ENCODE measurements at regions not wholly inside any gene's neighbourhood (a gene's known extent, or its start where the extent isn't known, plus 50 kb on each side); places are given as distances from the start of the nearest gene placed in this dataset.

DNA sequence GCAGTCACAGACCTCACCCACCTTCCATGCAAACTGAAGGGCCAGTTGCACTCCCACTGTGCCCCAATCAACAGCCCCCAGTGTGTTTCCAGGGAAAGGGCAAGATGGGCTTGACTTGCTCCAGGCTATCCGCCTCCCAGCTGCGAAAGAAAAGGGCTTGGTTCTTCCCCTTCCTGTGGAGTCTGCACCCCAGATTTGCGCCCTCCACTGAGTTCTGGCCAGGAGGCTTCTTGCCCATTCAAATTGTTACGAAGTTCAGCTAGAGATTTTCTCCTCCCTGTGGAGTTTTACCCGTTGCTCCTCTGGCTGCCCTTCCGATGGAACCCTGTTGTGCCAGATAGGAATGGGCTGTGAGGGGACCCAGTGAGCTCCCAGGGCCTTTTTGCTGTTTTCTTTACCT lies 1096.9 kb upstream of the ALCAM start:
- Mint-ChIP-seq H3K27me3 (ENCODE audit: low read depth) (no peaks in the 10 kb centered on the region), H3K36me3 (ENCODE audit: low read depth) (no peaks in the 10 kb centered on the region), H3K27ac (peak overlapping the region; percentile 91 to 93 (median 92)), H3K4me1 (no peaks in the 10 kb centered on the region), H3K4me3 (no peak overlapping the region), H3K9me3 (peaks cover 21% of the 10 kb centered on the region)
- TF ChIP-seq, protein P1, sequence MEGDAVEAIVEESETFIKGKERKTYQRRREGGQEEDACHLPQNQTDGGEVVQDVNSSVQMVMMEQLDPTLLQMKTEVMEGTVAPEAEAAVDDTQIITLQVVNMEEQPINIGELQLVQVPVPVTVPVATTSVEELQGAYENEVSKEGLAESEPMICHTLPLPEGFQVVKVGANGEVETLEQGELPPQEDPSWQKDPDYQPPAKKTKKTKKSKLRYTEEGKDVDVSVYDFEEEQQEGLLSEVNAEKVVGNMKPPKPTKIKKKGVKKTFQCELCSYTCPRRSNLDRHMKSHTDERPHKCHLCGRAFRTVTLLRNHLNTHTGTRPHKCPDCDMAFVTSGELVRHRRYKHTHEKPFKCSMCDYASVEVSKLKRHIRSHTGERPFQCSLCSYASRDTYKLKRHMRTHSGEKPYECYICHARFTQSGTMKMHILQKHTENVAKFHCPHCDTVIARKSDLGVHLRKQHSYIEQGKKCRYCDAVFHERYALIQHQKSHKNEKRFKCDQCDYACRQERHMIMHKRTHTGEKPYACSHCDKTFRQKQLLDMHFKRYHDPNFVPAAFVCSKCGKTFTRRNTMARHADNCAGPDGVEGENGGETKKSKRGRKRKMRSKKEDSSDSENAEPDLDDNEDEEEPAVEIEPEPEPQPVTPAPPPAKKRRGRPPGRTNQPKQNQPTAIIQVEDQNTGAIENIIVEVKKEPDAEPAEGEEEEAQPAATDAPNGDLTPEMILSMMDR (IDR thresholded peaks at IDR 0.05; ENCODE audit: unreplicated experiment in 3 of 3), result no peak

DNA sequence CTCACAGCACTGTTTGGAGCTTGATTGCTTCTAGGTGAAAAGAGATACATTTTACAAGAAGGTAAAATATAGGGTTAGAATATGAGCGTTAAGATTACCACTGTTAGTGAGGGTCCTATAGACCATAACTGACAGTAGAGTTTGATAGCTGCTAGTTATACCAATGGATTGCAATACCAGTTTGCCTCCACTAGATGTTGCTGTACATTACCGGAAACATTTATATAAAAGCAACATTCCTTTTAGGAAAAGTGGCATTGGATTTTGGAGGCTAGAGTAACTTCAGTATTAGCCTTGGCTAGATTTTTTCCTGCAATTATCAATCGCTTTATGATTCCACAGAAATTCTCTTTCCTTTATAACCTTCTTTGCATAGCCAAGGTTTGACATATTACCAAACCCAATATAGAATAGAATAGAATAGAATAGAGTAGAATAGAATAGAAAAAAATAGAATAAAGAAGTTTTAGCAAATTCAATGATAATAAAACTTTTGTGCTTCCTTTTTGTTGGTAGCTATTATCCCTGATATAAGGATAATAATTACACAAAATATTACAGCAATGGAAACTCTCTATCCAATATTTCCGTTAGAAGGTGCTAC lies 1093.6 kb upstream of the ALCAM start:
- H3K27me3 Mint-ChIP-seq (ENCODE audit: low read depth), result no peaks in the 10 kb centered on the region
- H3K9me3 Mint-ChIP-seq, result peaks cover 31% of the 10 kb centered on the region
- no peaks in the 10 kb centered on the region for H3K36me3 Mint-ChIP-seq (ENCODE audit: low read depth)
- H3K4me3 Mint-ChIP-seq, result no peak overlapping the region
- TF ChIP-seq, protein P1 (IDR thresholded peaks at IDR 0.05; ENCODE audit: unreplicated experiment in 3 of 3), result peak; percentile 48 to 72 (median 52)
- no peak overlapping the region for H3K27ac Mint-ChIP-seq
- H3K4me1 Mint-ChIP-seq, result no peaks in the 10 kb centered on the region

DNA sequence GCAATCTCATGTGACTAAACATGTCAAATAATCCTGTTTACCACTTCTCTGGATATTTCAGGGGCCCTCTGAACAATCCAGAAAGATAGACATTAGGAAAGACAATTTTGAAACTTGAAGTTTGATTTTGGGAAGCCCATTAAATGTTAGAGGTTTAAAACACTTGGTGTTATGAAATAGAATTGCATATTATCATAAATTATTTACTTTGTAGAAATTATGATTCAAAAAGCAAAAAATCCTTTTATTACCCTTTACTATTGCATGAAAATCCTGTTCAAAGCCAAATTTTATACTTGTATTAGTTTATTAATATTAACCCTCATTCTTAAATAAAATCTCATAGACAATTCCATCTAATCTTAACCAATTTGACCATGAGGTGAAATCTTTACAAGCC lies 1091.5 kb upstream of the ALCAM start:
- no peak overlapping the region for H3K4me3 Mint-ChIP-seq
- peaks cover 37% of the 10 kb centered on the region for H3K9me3 Mint-ChIP-seq
- no peaks in the 10 kb centered on the region for H3K4me1 Mint-ChIP-seq
- TF ChIP-seq, protein P1 (IDR thresholded peaks at IDR 0.05; ENCODE audit: unreplicated experiment in 3 of 3), result no peak
- H3K27ac Mint-ChIP-seq, result no peak overlapping the region
- no peaks in the 10 kb centered on the region for H3K36me3 Mint-ChIP-seq (ENCODE audit: low read depth)
- H3K27me3 Mint-ChIP-seq (ENCODE audit: low read depth), result no peaks in the 10 kb centered on the region

DNA sequence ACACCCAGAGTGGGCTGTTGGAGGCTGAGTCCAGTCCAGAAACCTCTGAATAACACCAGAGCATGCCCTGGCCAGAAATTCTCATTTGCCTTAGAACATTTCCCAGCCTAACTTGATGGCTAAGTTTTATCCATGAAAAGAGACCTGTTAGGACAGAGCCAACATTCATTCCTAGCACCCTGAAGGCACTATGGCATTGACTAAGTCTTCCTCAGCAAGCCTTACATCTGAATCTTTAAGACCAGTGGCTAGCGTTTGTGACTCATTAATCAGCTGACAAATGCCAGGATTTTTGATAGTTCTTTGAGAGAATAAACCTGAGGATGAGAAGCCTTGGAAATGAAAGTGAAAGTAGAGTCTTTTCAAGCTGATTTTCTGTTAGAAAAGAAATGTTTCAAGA lies 1087.1 kb upstream of the ALCAM start:
- TF ChIP-seq, protein P1 (IDR thresholded peaks at IDR 0.05; ENCODE audit: unreplicated experiment in 3 of 3), result no peak
- H3K4me3 Mint-ChIP-seq, result no peak overlapping the region
- no peaks in the 10 kb centered on the region for H3K4me1 Mint-ChIP-seq
- no peak overlapping the region for H3K27ac Mint-ChIP-seq
- no peaks in the 10 kb centered on the region for H3K36me3 Mint-ChIP-seq (ENCODE audit: low read depth)
- no peaks in the 10 kb centered on the region for H3K27me3 Mint-ChIP-seq (ENCODE audit: low read depth)
- H3K9me3 Mint-ChIP-seq, result peaks cover 54% of the 10 kb centered on the region

DNA sequence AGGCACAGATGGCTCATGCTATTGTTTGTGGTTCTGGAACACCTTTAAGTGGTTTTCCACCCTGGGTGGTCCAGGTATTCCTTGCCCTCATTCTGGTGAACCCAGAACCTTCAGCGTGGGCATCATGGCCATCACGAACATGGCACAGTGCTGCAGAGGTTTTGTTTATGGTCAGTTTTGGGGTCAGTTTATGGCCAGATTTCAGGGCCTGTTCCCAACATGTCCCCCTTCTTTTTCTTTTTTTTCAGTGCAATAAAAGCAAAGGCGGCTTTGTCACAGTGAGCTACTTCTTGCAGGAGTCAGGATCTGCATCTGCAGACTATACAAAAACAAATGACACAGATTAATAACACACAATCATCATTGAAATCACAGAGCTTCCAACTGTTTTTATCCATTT lies 1085.0 kb upstream of the ALCAM start:
- Mint-ChIP-seq H3K4me1 (no peaks in the 10 kb centered on the region), H3K9me3 (peaks cover 57% of the 10 kb centered on the region), H3K27me3 (ENCODE audit: low read depth) (no peaks in the 10 kb centered on the region), H3K27ac (no peak overlapping the region), H3K36me3 (ENCODE audit: low read depth) (no peaks in the 10 kb centered on the region), H3K4me3 (no peak overlapping the region)
- TF ChIP-seq, protein P1 (IDR thresholded peaks at IDR 0.05; ENCODE audit: unreplicated experiment in 3 of 3), result no peak

DNA sequence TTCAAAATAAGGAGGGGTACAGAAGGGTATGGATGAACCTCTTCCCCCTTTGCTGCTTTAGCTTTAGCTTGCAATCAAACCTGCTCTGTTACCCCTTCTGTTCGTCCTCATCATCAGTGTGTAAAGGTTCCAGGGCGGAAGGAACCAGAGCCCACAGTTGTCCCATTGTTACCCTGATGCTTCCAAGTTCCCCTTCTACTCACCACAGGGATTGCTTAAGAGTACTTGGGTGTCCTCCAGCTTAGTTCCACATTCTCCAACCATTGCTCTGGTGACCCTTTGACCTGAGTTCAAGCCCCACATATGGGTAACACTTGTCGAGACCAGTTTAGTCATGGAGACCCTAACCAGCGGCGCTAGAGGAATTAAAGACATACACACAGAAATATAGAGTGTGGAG lies 1080.1 kb upstream of the ALCAM start:
- H3K4me1 Mint-ChIP-seq, result peaks cover 3% of the 10 kb centered on the region
- H3K27ac Mint-ChIP-seq, result no peak overlapping the region
- no peaks in the 10 kb centered on the region for H3K36me3 Mint-ChIP-seq (ENCODE audit: low read depth)
- no peaks in the 10 kb centered on the region for H3K27me3 Mint-ChIP-seq (ENCODE audit: low read depth)
- H3K9me3 Mint-ChIP-seq, result peaks cover 34% of the 10 kb centered on the region
- no peak overlapping the region for H3K4me3 Mint-ChIP-seq
- TF ChIP-seq, protein P1 (IDR thresholded peaks at IDR 0.05; ENCODE audit: unreplicated experiment in 3 of 3), result no peak
